ENCODE measurements at regions not wholly inside any gene's neighbourhood (a gene's known extent, or its start where the extent isn't known, plus 50 kb on each side); places are given as distances from the start of the nearest gene placed in this dataset.
"Not testable (repeated sequence)": the region's sequence is repeated elsewhere in the genome, so short reads cannot be mapped to it uniquely, and the experiment has no call there.

DNA sequence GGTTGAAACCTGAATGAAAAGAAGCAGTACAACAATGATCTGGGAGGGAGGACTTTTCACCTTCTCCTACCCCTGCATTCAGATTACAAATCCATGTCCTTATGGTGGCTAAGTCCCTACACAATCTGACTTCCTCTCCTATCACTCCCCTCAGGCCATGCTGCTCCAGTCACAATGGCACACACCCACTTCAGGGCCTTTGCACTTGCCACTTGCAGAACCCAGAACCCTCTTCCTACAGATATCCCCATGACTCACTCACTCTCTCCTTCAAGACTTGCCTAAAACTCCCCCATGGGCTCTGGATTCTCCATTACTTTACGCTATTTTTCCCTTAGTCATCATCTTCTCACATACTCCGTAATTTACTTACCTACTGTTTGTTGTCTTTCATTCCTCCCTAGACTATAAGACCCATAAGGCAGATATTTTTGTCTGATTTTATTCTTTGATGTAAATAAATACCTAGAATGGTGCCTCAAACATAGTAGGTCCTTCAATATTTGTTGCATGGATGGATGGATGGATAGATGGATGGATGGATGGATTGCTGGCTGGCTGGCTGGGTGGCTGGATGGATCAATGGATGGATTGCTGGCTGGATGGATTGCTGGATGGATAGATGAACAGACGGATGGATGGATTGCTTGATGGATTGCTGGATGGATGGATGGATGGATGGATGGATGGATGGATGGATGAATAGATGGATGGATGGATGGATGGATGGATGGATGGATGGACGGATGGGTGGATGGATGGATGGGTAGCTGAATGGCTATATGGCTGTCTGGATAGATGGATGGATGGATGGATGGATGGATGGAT lies 94.7 kb upstream of the NAV2 start:
- no peak overlapping the region for H3K4me3 ChIP-seq
- no peaks in the 10 kb centered on the region for H3K36me3 ChIP-seq (ENCODE audit: insufficient read depth in 1 of 2, low read depth in 1 of 2)
- TF ChIP-seq, protein P1, sequence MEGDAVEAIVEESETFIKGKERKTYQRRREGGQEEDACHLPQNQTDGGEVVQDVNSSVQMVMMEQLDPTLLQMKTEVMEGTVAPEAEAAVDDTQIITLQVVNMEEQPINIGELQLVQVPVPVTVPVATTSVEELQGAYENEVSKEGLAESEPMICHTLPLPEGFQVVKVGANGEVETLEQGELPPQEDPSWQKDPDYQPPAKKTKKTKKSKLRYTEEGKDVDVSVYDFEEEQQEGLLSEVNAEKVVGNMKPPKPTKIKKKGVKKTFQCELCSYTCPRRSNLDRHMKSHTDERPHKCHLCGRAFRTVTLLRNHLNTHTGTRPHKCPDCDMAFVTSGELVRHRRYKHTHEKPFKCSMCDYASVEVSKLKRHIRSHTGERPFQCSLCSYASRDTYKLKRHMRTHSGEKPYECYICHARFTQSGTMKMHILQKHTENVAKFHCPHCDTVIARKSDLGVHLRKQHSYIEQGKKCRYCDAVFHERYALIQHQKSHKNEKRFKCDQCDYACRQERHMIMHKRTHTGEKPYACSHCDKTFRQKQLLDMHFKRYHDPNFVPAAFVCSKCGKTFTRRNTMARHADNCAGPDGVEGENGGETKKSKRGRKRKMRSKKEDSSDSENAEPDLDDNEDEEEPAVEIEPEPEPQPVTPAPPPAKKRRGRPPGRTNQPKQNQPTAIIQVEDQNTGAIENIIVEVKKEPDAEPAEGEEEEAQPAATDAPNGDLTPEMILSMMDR (IDR thresholded peaks at IDR 0.05): no peak
- no peak overlapping the region for H3K27ac ChIP-seq
- intact Hi-C loops (cut with DNase I): no loop called here
- no peaks in the 10 kb centered on the region for H3K9me3 ChIP-seq
- DNase-seq (no peak), ATAC-seq (no peak)
- H3K4me1 ChIP-seq: no peaks in the 10 kb centered on the region
- WGBS, 3 donors: 73 to 82% (median 74%) methylated on average over 4 of the region's 4 CpGs
- no peaks in the 10 kb centered on the region for H3K27me3 ChIP-seq (ENCODE audit: insufficient read depth in 3 of 3, low read length in 2 of 3)

DNA sequence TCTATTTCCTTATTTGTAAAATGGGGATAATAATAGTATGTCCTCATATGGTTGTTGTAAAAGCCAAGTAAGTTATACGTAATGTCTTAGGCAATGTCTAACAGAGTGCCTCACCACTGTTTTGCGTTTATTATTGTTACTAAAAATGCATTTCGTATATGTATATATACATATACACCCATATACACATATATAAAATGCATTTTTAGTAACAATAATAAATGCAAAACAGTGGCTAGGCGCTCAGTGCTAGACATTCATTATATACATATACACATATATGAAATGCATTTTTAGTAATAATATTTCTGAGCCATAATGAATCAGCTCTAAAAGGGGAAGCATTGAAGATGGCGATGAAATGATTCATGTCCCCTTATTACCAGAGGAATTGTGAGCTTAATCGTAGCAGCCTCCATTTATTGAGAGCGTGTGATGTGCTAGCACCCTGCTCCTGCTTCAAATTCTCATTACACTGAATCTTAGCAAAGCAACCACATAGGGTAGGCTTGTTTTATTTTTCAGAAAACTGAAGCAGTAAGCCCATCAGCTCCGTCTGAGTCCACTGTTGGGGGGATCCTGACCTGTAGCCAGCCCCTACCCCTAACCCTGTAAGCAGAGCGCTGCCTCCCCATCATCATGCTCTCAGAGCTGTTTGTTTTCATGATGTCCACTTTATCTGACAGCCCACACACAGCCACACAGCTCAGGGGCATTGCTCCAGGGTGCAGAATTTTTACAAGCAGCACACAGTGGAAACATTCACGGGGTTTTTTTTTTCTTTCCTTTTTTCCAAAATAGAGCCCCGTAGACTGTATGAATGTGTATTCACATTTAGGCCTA lies 97.1 kb upstream of the NAV2 start:
- intact Hi-C loops (cut with DNase I): no loop called here
- H3K9me3 ChIP-seq: no peaks in the 10 kb centered on the region
- H3K36me3 ChIP-seq (ENCODE audit: insufficient read depth in 1 of 2, low read depth in 1 of 2): no peaks in the 10 kb centered on the region
- no peak overlapping the region for H3K4me3 ChIP-seq
- TF ChIP-seq, protein P1 (IDR thresholded peaks at IDR 0.05): no peak
- no peaks in the 10 kb centered on the region for H3K27me3 ChIP-seq (ENCODE audit: insufficient read depth in 3 of 3, low read length in 2 of 3)
- H3K27ac ChIP-seq: no peak overlapping the region
- WGBS, 3 donors: 79 to 84% (median 79%) methylated on average over 11 of the region's 11 CpGs
- DNase-seq (no peak), ATAC-seq (no peak)
- no peaks in the 10 kb centered on the region for H3K4me1 ChIP-seq

DNA sequence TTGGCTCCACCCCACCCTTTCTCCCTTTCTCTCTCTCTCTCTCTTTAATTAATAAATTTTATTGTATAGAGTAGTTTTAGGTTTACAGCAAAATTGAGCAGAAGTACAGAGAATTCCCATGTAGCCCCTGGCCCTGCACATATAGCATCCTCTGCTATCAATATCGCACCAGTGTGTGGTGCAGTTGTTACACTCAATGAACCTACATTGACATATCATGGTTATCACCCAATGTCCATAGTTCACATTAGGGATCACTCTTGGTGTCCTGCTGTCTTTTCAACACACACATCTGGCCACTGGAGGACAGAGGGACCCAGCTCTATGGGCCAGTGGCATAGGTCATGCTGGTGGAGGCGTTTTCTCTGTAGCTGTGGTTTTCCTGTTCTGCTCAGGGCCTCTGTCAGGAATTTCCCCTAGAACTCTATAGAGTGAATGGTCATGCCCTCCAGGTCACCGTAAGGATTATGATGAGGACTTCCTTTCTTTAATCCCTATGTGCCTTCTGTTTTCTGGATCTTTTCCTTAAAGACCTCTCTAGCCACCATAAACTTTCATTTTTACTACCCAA lies 98.2 kb upstream of the NAV2 start:
- 82 to 88% (median 84%) methylated on average over 3 of the region's 3 CpGs for WGBS, 3 donors
- H3K4me1 ChIP-seq: no peaks in the 10 kb centered on the region
- no peak overlapping the region for H3K27ac ChIP-seq
- H3K36me3 ChIP-seq (ENCODE audit: insufficient read depth in 1 of 2, low read depth in 1 of 2): no peaks in the 10 kb centered on the region
- no peaks in the 10 kb centered on the region for H3K27me3 ChIP-seq (ENCODE audit: insufficient read depth in 3 of 3, low read length in 2 of 3)
- ATAC-seq: peak in 1 of 4 donors; percentile 35
- TF ChIP-seq, protein P1 (IDR thresholded peaks at IDR 0.05): no peak
- no peaks in the 10 kb centered on the region for H3K9me3 ChIP-seq
- intact Hi-C loops (cut with DNase I): no loop called here
- no peak for DNase-seq
- H3K4me3 ChIP-seq: no peak overlapping the region

DNA sequence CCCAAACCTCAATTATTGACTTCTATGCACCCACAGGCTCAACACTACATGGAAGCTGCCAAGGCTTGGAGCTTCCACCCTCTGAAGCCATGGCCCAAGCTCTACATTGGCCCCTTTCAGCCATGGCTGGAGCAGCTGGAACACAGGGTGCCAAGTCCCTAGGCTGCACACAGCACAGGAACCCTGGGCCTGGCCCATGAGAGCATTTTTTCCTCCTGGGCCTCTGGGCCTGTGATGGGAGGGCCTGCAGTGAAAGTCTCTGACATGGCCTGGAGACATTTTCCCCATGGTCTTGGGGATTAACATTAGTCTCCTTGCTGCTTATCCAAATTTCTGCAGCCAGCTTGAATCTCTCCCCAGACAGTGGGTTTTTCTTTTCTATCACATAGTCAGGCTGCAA lies 100.6 kb upstream of the NAV2 start:
- H3K4me3 ChIP-seq; H3K4me1 ChIP-seq; intact Hi-C loops (cut with DNase I); H3K36me3 ChIP-seq (ENCODE audit: insufficient read depth in 1 of 2, low read depth in 1 of 2); H3K9me3 ChIP-seq; H3K27ac ChIP-seq; H3K27me3 ChIP-seq (ENCODE audit: insufficient read depth in 3 of 3, low read length in 2 of 3); DNase-seq; ATAC-seq: not testable (repeated sequence)
